HG03066 (cell line): ENCODE measurements at regions not wholly inside any gene's neighbourhood (a gene's known extent, or its start where the extent isn't known, plus 50 kb on each side); places are given as distances from the start of the nearest gene placed in this dataset.
A peak's percentile ranks its signal among the peaks of the same experiment; 100 is the strongest.

Source experiments
- ATAC-seq: cut with Tn5 transposase; IDR thresholded peaks from one replicate; pipeline ENCODE4 v1.9.1; 2021; ENCODE audit warnings: low read depth; ENCODE audit not compliant: unreplicated experiment

- ATAC-seq, result no peak
Measured at GRCh38 chr11:112728288-112728687, 232.9 kb upstream of the NCAM1 start.

GRCh38 chr11:112728716-112729115 lies 232.5 kb upstream of the NCAM1 start:
- ATAC-seq, result no peak

- ATAC-seq, result no peak
Measured at GRCh38 chr11:112730591-112730990, 230.6 kb upstream of the NCAM1 start.

GRCh38 chr11:112731538-112731937 lies 229.7 kb upstream of the NCAM1 start:
- no peak for ATAC-seq

- no peak for ATAC-seq
Measured at GRCh38 chr11:112732031-112732430, 229.2 kb upstream of the NCAM1 start.

- no peak for ATAC-seq
Measured at GRCh38 chr11:112734207-112734606, 227.0 kb upstream of the NCAM1 start.

- ATAC-seq, result no peak
Measured at GRCh38 chr11:112735470-112735869, 225.8 kb upstream of the NCAM1 start.

- no peak for ATAC-seq
Measured at GRCh38 chr11:112744041-112744440, 217.2 kb upstream of the NCAM1 start.

GRCh38 chr11:112745973-112746372 lies 215.2 kb upstream of the NCAM1 start:
- no peak for ATAC-seq

- ATAC-seq, result no peak
Measured at GRCh38 chr11:112748252-112748651, 213.0 kb upstream of the NCAM1 start.

- ATAC-seq, result no peak
Measured at GRCh38 chr11:112748713-112749543, 212.3 kb upstream of the NCAM1 start.

GRCh38 chr11:112751329-112751728 lies 209.9 kb upstream of the NCAM1 start:
- ATAC-seq, result no peak

GRCh38 chr11:112751772-112752171 lies 209.4 kb upstream of the NCAM1 start:
- no peak for ATAC-seq

- ATAC-seq, result no peak
Measured at GRCh38 chr11:112752563-112752962, 208.7 kb upstream of the NCAM1 start.

GRCh38 chr11:112753706-112754105 lies 207.5 kb upstream of the NCAM1 start:
- ATAC-seq, result no peak

- no peak for ATAC-seq
Measured at GRCh38 chr11:112759418-112759817, 201.8 kb upstream of the NCAM1 start.

GRCh38 chr11:112760396-112761059 lies 200.7 kb upstream of the NCAM1 start:
- ATAC-seq, result no peak

- peak; percentile 62 for ATAC-seq
Measured at GRCh38 chr11:112761911-112762706, 199.1 kb upstream of the NCAM1 start.

- no peak for ATAC-seq
Measured at GRCh38 chr11:112762707-112763090, 198.5 kb upstream of the NCAM1 start.

- ATAC-seq, result no peak
Measured at GRCh38 chr11:112765337-112765736, 195.9 kb upstream of the NCAM1 start.

GRCh38 chr11:112769170-112769569 lies 192.1 kb upstream of the NCAM1 start:
- ATAC-seq, result no peak
